Upper lobe of left lung (tissue), 6 donors: ENCODE measurements at regions not wholly inside any gene's neighbourhood (a gene's known extent, or its start where the extent isn't known, plus 50 kb on each side); places are given as distances from the start of the nearest gene placed in this dataset.

ENCODE experiments used
- ATAC-seq, 2 donors: fragments of 200-7000 bp; cut with Tn5 transposase; one replicate each; pipeline ENCODE4 v1.9.1; 2022; ENCODE audit warnings: mild to moderate bottlenecking in 2 of 2, moderate library complexity in 2 of 2; ENCODE audit not compliant: low FRiP score in 2 of 2
- DNase-seq, 2 donors: peaks; one replicate each; pipeline ENCODE4 v3.0.0-alpha.2; 2019 to 2020
- H3K27ac ChIP-seq, 4 donors: fragments of 200-600 bp; sonication (generic); one replicate each; pipeline ENCODE4 v1.5.1; 2016 to 2019
- H3K27me3 ChIP-seq, 4 donors: fragments of 200-600 bp; sonication (generic); one replicate each; pipeline ENCODE4 v1.5.1; 2017 to 2019
- H3K36me3 ChIP-seq, 4 donors: fragments of 200-600 bp; sonication (generic); one replicate each; pipeline ENCODE4 v1.5.1; 2016 to 2019
- H3K4me1 ChIP-seq, 4 donors: fragments of 200-600 bp; sonication (generic); one replicate each; pipeline ENCODE4 v1.5.1; 2018 to 2019
- H3K4me3 ChIP-seq, 4 donors: fragments of 200-600 bp; sonication (generic); one replicate each; pipeline ENCODE4 v1.5.1; 2017 to 2019; ENCODE audit warnings: mild to moderate bottlenecking in 2 of 4, moderate library complexity in 1 of 4
- H3K9me3 ChIP-seq, 4 donors: fragments of 200-600 bp; sonication (generic); one replicate each; pipeline ENCODE4 v1.5.1; 2018 to 2019
- CTCF ChIP-seq, 6 experiments: fragments of 450-650 bp in 4 of 6; fragments of 200-600 bp in 2 of 6; sonication (generic) in 2 of 6; IDR thresholded peaks; one replicate each; pipeline ENCODE4 v1.5.1; 2016 to 2019; ENCODE audit warnings: antibody characterized with exemption in 6 of 6
- EP300 ChIP-seq, 4 donors: sonication (generic); formaldehyde crosslinking; IDR thresholded peaks; one replicate each; pipeline ENCODE4 v1.5.1; 2017; ENCODE audit warnings: antibody characterized with exemption in 4 of 4, control low read depth in 2 of 4
- POLR2A ChIP-seq, 4 donors: fragments of 450-650 bp; IDR thresholded peaks; one replicate each; pipeline ENCODE4 v1.5.1; 2016 to 2017; ENCODE audit warnings: antibody characterized with exemption in 4 of 4, mild to moderate bottlenecking in 2 of 4
- POLR2AphosphoS5 ChIP-seq, 2 donors: sonication (generic); formaldehyde crosslinking; IDR thresholded peaks; one replicate each; pipeline ENCODE4 v1.5.1; 2017; ENCODE audit warnings: antibody characterized with exemption in 2 of 2
- WGBS, 2 donors: methylation state at CpG; one replicate each; pipeline ENCODE4 v1.1.5; 2017 to 2018; 5-methylcytosine and 5-hydroxymethylcytosine counted together
- donor health status: DM: no; HTN: no; CAD: no; lungs with moderate emphysema.
- donor health status: DM: no; HTN: yes; CAD: no; lungs with severe emphysema.

DNA sequence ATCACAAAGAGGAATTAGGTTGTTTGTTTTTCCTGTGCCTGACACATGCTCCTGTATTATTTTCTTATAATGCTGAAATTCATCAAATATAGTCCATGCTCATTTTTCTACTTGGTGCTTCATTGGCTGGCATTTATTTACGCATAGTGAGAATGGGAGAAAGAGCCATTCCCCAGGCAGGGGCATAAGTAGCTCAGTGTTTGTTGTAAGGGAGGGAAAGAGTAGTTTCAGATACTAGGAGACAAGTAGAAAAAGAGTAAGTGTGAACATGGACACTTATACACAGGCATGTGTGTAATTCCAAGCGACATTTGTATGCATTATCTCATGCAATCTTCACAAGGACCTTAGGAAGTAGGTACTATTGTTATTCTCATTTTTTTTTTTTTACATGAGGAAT, 111.9 kb upstream of the UGP2 start:
- no peak for DNase-seq
- Histone ChIP-seq H3K4me3 (no peak overlapping the region), H3K9me3 (no peaks in the 10 kb centered on the region), H3K27ac (no peak overlapping the region), H3K27me3 (no peaks in the 10 kb centered on the region), H3K36me3 (no peaks in the 10 kb centered on the region), H3K4me1 (no peaks in the 10 kb centered on the region)
- TF ChIP-seq POLR2A (IDR thresholded peaks at IDR 0.05) (no peak), EP300 (IDR thresholded peaks at IDR 0.05) (no peak), CTCF (IDR thresholded peaks at IDR 0.05) (no peak), POLR2AphosphoS5 (IDR thresholded peaks at IDR 0.05) (no peak)
- ATAC-seq: no peak
- WGBS, 2 donors: 83 to 88% methylated on average over 2 of the region's 2 CpGs

DNA sequence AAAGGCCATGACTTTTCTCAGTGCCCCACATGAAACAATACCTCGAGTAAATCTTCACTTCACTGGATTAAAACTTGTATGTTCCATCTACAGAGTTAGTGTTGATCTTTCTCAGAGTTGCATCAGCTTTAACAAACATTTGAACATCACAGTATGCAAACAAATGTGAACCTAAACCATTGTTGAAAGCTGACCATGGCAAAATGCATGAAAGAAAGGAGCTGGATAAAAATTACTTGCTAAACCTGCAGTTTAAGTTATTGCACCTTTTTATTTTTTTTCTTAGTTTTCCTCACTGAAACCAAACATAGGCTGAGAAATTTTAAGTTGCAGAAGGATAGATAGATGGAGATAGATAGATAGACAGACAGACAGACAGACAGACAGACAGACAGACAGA, 107.2 kb upstream of the UGP2 start:
- DNase-seq (no peak), ATAC-seq (no peak)
- no peaks in the 10 kb centered on the region for H3K36me3 ChIP-seq
- no peaks in the 10 kb centered on the region for H3K27me3 ChIP-seq
- no peak overlapping the region for H3K4me3 ChIP-seq
- no peak overlapping the region for H3K27ac ChIP-seq
- peaks cover 0 to 5% (median 2%) of the 10 kb centered on the region in 4 donors for H3K4me1 ChIP-seq
- 48 to 53% methylated on average over 1 of the region's 1 CpG for WGBS, 2 donors
- TF ChIP-seq CTCF (IDR thresholded peaks at IDR 0.05): no peak
- no peak for TF ChIP-seq POLR2A (IDR thresholded peaks at IDR 0.05)
- TF ChIP-seq EP300 (IDR thresholded peaks at IDR 0.05): no peak
- TF ChIP-seq POLR2AphosphoS5 (IDR thresholded peaks at IDR 0.05): no peak
- H3K9me3 ChIP-seq: no peaks in the 10 kb centered on the region

DNA sequence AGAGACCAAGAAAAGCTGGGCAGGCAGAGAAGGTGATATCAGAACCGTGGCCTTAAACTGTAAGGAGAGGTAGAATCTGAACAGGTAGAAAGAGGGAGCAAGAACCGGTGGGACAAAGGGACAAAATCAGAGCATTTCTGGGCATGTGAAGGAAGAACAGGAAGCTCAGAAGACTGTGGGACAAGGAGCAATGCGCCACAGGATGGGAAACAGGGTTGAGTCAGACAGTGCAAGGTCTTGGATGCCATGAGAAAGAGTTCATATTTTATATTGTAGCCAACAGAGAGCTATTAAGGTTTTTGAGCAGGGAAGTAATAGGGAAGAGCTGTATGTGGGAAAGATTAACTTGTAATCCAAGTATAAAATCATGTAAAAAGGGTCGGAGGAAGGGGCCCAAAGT, 106.4 kb upstream of the UGP2 start:
- Histone ChIP-seq H3K27ac (no peak overlapping the region), H3K36me3 (no peaks in the 10 kb centered on the region), H3K4me3 (no peak overlapping the region), H3K27me3 (no peaks in the 10 kb centered on the region), H3K9me3 (no peaks in the 10 kb centered on the region), H3K4me1 (peaks cover 0 to 5% (median 2%) of the 10 kb centered on the region in 4 donors)
- ATAC-seq (peak in 1 of 2 donors; percentile 66), DNase-seq (no peak)
- TF ChIP-seq CTCF (IDR thresholded peaks at IDR 0.05) (no peak), EP300 (IDR thresholded peaks at IDR 0.05) (no peak), POLR2AphosphoS5 (IDR thresholded peaks at IDR 0.05) (no peak), POLR2A (IDR thresholded peaks at IDR 0.05) (no peak)
- 85 to 86% methylated on average over 4 of the region's 4 CpGs for WGBS, 2 donors

- Histone ChIP-seq H3K36me3 (no peaks in the 10 kb centered on the region), H3K4me3 (no peak overlapping the region), H3K27ac (no peak overlapping the region), H3K27me3 (no peaks in the 10 kb centered on the region), H3K4me1 (peaks cover 0 to 5% (median 2%) of the 10 kb centered on the region in 4 donors), H3K9me3 (no peaks in the 10 kb centered on the region)
- TF ChIP-seq EP300 (IDR thresholded peaks at IDR 0.05): no peak
- ATAC-seq (peak in 1 of 2 donors; percentile 39), DNase-seq (no peak)
- WGBS, 2 donors: 76 to 85% methylated on average over 1 of the region's 1 CpG
Measured at GRCh38 chr2:63735931-63736330, 105.8 kb upstream of the UGP2 start.

- DNase-seq (no peak), ATAC-seq (peak in 1 of 2 donors; percentile 63)
- no peak overlapping the region for H3K4me3 ChIP-seq
- TF ChIP-seq EP300 (IDR thresholded peaks at IDR 0.05): no peak
- no peak for TF ChIP-seq CTCF (IDR thresholded peaks at IDR 0.05)
- no peak for TF ChIP-seq POLR2AphosphoS5 (IDR thresholded peaks at IDR 0.05)
- no peak for TF ChIP-seq POLR2A (IDR thresholded peaks at IDR 0.05)
- H3K27ac ChIP-seq: no peak overlapping the region
- H3K4me1 ChIP-seq: peaks cover 0 to 8% (median 2%) of the 10 kb centered on the region in 4 donors
- H3K27me3 ChIP-seq: no peaks in the 10 kb centered on the region
- H3K9me3 ChIP-seq: no peaks in the 10 kb centered on the region
- no peaks in the 10 kb centered on the region for H3K36me3 ChIP-seq
Measured at GRCh38 chr2:63736354-63736753, 105.3 kb upstream of the UGP2 start.
